ENCODE measurements at regions not wholly inside any gene's neighbourhood (a gene's known extent, or its start where the extent isn't known, plus 50 kb on each side); places are given as distances from the start of the nearest gene placed in this dataset.

GRCh38 chr18:60599995-60600394 lies 227.4 kb upstream of the MC4R start:
- Histone ChIP-seq H3K4me1 (ENCODE audit: insufficient read depth, poor library complexity, severe bottlenecking) (no peaks in the 10 kb centered on the region), H3K9me3 (ENCODE audit: severe bottlenecking) (no peaks in the 10 kb centered on the region), H3K27ac (ENCODE audit: poor library complexity, severe bottlenecking) (no peak overlapping the region), H3K27me3 (ENCODE audit: insufficient read depth, poor library complexity, severe bottlenecking) (peaks cover 3% of the 10 kb centered on the region), H3K36me3 (ENCODE audit: low read depth) (no peaks in the 10 kb centered on the region), H3K4me3 (ENCODE audit: severe bottlenecking) (no peak overlapping the region)
- ATAC-seq (ENCODE audit: low read depth) = no peak
- no peak for DNase-seq (ENCODE audit: low spot score)
- TF ChIP-seq, protein P1, sequence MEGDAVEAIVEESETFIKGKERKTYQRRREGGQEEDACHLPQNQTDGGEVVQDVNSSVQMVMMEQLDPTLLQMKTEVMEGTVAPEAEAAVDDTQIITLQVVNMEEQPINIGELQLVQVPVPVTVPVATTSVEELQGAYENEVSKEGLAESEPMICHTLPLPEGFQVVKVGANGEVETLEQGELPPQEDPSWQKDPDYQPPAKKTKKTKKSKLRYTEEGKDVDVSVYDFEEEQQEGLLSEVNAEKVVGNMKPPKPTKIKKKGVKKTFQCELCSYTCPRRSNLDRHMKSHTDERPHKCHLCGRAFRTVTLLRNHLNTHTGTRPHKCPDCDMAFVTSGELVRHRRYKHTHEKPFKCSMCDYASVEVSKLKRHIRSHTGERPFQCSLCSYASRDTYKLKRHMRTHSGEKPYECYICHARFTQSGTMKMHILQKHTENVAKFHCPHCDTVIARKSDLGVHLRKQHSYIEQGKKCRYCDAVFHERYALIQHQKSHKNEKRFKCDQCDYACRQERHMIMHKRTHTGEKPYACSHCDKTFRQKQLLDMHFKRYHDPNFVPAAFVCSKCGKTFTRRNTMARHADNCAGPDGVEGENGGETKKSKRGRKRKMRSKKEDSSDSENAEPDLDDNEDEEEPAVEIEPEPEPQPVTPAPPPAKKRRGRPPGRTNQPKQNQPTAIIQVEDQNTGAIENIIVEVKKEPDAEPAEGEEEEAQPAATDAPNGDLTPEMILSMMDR (IDR thresholded peaks at IDR 0.05; ENCODE audit: poor library complexity, severe bottlenecking) = no peak

DNA sequence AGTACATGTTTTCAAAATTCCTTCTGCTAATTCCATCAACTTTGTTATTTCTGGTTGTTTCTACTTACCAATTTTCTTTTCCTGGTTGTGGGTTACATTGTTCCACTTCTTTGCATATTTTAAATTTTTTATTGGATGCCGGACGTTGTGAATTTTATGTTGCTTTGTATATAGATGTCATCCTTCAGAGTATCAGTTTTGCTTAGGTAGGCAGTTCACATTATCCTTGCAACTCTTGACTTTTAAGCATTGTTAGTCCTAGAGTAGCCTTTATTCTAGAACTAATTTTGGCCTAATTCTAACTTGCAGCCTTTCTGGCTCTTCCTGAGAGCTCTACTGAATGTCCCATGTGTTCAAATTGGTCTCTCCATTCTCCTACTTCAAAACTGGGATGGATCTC lies 228.7 kb upstream of the MC4R start:
- Histone ChIP-seq H3K36me3 (ENCODE audit: low read depth) (no peaks in the 10 kb centered on the region), H3K4me3 (ENCODE audit: severe bottlenecking) (no peak overlapping the region), H3K27me3 (ENCODE audit: insufficient read depth, poor library complexity, severe bottlenecking) (peaks cover 3% of the 10 kb centered on the region), H3K9me3 (ENCODE audit: severe bottlenecking) (no peaks in the 10 kb centered on the region), H3K4me1 (ENCODE audit: insufficient read depth, poor library complexity, severe bottlenecking) (no peaks in the 10 kb centered on the region), H3K27ac (ENCODE audit: poor library complexity, severe bottlenecking) (no peak overlapping the region)
- TF ChIP-seq, protein P1 (IDR thresholded peaks at IDR 0.05; ENCODE audit: poor library complexity, severe bottlenecking) = no peak
- no peak for DNase-seq (ENCODE audit: low spot score)
- no peak for ATAC-seq (ENCODE audit: low read depth)

DNA sequence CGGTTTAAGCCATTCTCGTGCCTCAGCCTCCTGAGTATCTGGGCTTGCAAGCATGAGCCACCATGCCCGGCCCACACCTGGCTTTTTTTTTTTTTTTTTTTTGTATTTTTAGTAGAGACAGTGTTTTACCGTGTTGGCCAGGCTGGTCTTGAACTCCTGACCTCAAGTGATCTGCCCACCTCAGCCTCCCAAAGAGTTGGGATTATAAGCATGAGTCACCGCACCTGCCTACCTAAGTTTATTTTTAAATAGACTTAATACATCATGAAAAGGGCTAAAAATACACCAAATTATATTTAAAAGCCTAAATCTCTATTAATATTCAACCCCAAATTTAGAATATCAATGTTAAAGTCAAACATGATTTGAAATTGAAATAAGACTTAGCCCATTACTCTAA lies 250.8 kb upstream of the MC4R start:
- no peak for ATAC-seq (ENCODE audit: low read depth)
- H3K4me3 ChIP-seq (ENCODE audit: severe bottlenecking) = no peak overlapping the region
- no peak overlapping the region for H3K27ac ChIP-seq (ENCODE audit: poor library complexity, severe bottlenecking)
- no peak for DNase-seq (ENCODE audit: low spot score)
- H3K4me1 ChIP-seq (ENCODE audit: insufficient read depth, poor library complexity, severe bottlenecking) = no peaks in the 10 kb centered on the region
- TF ChIP-seq, protein P1 (IDR thresholded peaks at IDR 0.05; ENCODE audit: poor library complexity, severe bottlenecking) = no peak
- H3K9me3 ChIP-seq (ENCODE audit: severe bottlenecking) = no peaks in the 10 kb centered on the region
- no peaks in the 10 kb centered on the region for H3K27me3 ChIP-seq (ENCODE audit: insufficient read depth, poor library complexity, severe bottlenecking)
- no peaks in the 10 kb centered on the region for H3K36me3 ChIP-seq (ENCODE audit: low read depth)

GRCh38 chr18:60624207-60624606 lies 251.6 kb upstream of the MC4R start:
- DNase-seq (ENCODE audit: low spot score) (no peak), ATAC-seq (ENCODE audit: low read depth) (no peak)
- Histone ChIP-seq H3K36me3 (ENCODE audit: low read depth) (no peaks in the 10 kb centered on the region), H3K4me3 (ENCODE audit: severe bottlenecking) (no peak overlapping the region), H3K27me3 (ENCODE audit: insufficient read depth, poor library complexity, severe bottlenecking) (no peaks in the 10 kb centered on the region), H3K27ac (ENCODE audit: poor library complexity, severe bottlenecking) (no peak overlapping the region), H3K9me3 (ENCODE audit: severe bottlenecking) (no peaks in the 10 kb centered on the region), H3K4me1 (ENCODE audit: insufficient read depth, poor library complexity, severe bottlenecking) (no peaks in the 10 kb centered on the region)
- TF ChIP-seq, protein P1 (IDR thresholded peaks at IDR 0.05; ENCODE audit: poor library complexity, severe bottlenecking) = no peak

DNA sequence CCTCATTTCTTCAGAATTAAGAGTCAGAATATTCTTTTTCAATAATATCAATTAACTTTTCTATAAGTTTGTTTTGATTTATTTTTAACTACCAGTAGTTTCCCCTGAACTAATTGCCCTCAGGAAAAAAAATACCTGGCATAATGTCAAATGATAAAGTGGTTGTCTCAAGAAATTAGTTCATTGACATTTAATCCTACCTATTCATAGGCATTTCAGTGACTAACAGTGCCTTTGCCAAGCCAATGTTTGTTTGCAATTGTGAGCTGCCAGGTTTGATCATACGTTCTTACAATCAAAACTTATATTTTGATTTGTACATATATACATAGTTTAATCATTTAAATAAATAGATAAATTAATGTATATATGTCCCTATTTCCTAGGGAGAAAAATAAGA lies 267.3 kb upstream of the MC4R start:
- DNase-seq (ENCODE audit: low spot score) = no peak

More for the DNA sequence above, 267.3 kb upstream of the MC4R start:
- Histone ChIP-seq H3K27ac (ENCODE audit: poor library complexity, severe bottlenecking) (no peak overlapping the region), H3K27me3 (ENCODE audit: insufficient read depth, poor library complexity, severe bottlenecking) (no peaks in the 10 kb centered on the region), H3K36me3 (ENCODE audit: low read depth) (no peaks in the 10 kb centered on the region), H3K9me3 (ENCODE audit: severe bottlenecking) (no peaks in the 10 kb centered on the region), H3K4me3 (ENCODE audit: severe bottlenecking) (no peak overlapping the region), H3K4me1 (ENCODE audit: insufficient read depth, poor library complexity, severe bottlenecking) (no peaks in the 10 kb centered on the region)
- TF ChIP-seq, protein P1 (IDR thresholded peaks at IDR 0.05; ENCODE audit: poor library complexity, severe bottlenecking) = no peak
- no peak for ATAC-seq (ENCODE audit: low read depth)
